ENCODE measurements at regions not wholly inside any gene's neighbourhood (a gene's known extent, or its start where the extent isn't known, plus 50 kb on each side); places are given as distances from the start of the nearest gene placed in this dataset.

DNA sequence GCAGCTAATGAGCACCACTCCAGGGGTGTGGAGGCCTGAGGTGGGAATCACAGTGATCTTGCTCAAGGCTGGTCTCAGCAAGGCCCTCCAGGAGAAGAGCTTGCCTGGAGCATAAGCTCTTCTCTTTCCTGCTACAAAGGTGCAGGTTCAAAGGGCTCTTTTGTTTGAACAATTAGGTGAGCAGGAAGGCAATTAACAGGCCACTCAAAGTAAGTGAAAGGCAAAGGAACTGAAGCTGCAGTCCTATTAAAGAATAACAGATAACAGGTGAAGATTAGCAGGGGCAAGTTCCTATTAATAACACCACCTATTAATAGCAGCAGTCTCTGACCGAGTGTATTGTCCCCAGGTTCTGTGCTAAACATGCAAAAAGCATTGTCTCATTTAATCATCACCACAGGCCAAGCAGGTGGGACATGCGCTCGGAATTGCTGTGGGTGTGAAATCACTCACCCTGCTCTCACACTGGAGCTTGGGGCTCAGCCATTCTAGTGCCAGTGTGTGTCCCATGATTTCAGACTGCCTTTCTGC lies 113.8 kb downstream of the RHOU start:
- CTCF ChIA-PET = no interaction called here
- POLR2A ChIA-PET = no interaction called here
- Mint-ChIP-seq H3K27ac (no peak overlapping the region), H3K4me1 (peaks cover 14% of the 10 kb centered on the region), H3K36me3 (ENCODE audit: low read depth) (no peaks in the 10 kb centered on the region), H3K27me3 (peaks cover 4% of the 10 kb centered on the region), H3K4me3 (no peak overlapping the region), H3K9me3 (no peaks in the 10 kb centered on the region)
- ATAC-seq (ENCODE audit: low read depth) = no peak
- TF ChIP-seq, protein P1, sequence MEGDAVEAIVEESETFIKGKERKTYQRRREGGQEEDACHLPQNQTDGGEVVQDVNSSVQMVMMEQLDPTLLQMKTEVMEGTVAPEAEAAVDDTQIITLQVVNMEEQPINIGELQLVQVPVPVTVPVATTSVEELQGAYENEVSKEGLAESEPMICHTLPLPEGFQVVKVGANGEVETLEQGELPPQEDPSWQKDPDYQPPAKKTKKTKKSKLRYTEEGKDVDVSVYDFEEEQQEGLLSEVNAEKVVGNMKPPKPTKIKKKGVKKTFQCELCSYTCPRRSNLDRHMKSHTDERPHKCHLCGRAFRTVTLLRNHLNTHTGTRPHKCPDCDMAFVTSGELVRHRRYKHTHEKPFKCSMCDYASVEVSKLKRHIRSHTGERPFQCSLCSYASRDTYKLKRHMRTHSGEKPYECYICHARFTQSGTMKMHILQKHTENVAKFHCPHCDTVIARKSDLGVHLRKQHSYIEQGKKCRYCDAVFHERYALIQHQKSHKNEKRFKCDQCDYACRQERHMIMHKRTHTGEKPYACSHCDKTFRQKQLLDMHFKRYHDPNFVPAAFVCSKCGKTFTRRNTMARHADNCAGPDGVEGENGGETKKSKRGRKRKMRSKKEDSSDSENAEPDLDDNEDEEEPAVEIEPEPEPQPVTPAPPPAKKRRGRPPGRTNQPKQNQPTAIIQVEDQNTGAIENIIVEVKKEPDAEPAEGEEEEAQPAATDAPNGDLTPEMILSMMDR (IDR thresholded peaks at IDR 0.05) = no peak
- intact Hi-C loops (cut with micrococcal nuclease) = no loop called here
- no peak for DNase-seq

DNA sequence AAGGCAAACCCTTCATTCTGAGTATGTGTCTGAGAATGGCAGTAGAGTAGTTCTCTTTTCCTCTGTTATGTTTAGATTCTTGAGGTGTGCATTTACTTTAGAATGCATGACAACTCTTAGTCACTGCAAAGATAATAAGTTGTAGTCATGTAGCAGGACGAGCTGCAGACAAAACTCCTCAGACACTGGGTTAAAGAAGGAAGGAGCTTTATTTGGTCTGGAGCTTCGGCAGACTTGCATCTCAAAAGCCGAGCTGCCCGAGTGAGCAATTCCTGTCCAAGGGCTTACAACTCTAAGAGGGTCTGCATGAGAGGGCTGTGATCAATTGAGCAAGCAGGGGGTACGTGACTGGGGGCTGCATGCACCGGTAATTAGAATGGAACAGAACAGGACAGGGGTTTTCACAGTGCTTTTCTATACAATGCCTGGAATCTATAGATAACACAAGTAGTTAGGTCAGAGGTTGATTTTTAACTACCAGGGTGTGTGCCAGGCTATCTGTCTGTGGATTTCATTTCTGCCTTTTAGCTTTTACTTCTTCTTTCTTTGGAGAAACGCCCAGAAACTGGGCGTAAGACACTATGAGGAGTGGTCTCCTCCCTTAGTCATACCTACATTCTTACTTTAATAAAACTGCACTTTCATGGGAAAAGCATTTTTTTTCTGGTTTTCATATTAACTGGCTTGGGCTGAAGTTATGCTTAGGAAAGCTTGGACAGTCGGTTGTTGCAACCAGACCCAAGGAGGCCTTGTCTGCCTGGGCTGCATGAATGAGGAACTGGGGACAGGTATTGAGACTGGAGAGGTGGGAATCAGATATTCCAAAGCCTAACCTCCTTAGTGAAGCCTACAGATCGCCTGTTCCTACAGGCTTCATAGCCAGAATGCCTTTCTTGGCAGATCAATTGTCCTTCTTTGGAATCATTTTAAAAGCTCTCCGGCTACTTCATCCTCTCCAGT lies 115.1 kb downstream of the RHOU start:
- intact Hi-C loops (cut with micrococcal nuclease) = no loop called here
- CTCF ChIA-PET = no interaction called here
- Mint-ChIP-seq H3K4me1 (peaks cover 14% of the 10 kb centered on the region), H3K9me3 (peaks cover 2% of the 10 kb centered on the region), H3K36me3 (ENCODE audit: low read depth) (no peaks in the 10 kb centered on the region), H3K27ac (no peak overlapping the region), H3K4me3 (peak overlapping the region; percentile 29), H3K27me3 (peaks cover 4% of the 10 kb centered on the region)
- POLR2A ChIA-PET = no interaction called here
- TF ChIP-seq, protein P1 (IDR thresholded peaks at IDR 0.05) = no peak
- ATAC-seq (ENCODE audit: low read depth) (peak; percentile 25), DNase-seq (no peak)

DNA sequence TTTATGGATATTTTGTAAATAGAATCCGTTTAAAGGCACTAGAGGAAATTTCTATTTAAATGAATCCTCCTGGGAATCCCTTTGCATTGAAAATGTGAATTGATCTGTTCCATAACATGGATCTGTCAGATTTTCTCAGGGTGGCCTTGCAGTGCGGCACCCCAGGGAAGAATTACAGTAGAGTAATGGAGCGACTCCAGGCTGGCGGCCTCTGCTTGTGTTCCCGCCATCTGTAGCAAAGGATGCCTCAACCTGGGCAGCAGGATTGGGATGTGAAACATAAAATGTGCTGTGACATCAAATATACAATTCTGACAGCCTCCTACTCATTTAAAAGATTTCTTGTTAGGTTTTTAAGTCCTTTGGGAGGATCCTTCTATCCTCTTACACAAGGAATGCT lies 115.9 kb downstream of the RHOU start:
- intact Hi-C loops (cut with micrococcal nuclease) = no loop called here
- TF ChIP-seq, protein P1 (IDR thresholded peaks at IDR 0.05) = no peak
- Mint-ChIP-seq H3K27me3 (peaks cover 4% of the 10 kb centered on the region), H3K4me3 (no peak overlapping the region), H3K9me3 (peaks cover 4% of the 10 kb centered on the region), H3K27ac (no peak overlapping the region), H3K36me3 (ENCODE audit: low read depth) (no peaks in the 10 kb centered on the region), H3K4me1 (peaks cover 14% of the 10 kb centered on the region)
- POLR2A ChIA-PET = no interaction called here
- DNase-seq (no peak), ATAC-seq (ENCODE audit: low read depth) (no peak)
- CTCF ChIA-PET = no interaction called here

DNA sequence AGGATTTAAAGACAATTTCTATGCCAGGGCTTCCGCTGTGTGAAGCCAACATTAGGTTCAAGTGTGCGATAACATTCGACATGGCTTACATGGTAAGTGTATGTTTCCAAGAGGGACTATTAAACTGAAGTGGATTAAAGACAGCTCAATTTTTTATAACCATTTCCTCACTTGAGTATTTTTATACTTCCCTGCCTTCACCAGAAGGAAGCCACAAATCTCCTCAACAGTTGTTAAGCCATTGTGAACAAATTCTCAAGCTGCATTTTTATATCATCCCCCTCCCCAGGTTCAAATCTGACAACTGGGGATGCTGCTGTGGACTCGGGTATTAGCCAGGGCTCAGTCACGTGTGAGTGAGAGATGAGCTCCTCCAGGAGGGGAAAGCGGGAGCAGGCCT lies 116.3 kb downstream of the RHOU start:
- DNase-seq (no peak), ATAC-seq (ENCODE audit: low read depth) (no peak)
- intact Hi-C loops (cut with micrococcal nuclease) = no loop called here
- no peaks in the 10 kb centered on the region for H3K36me3 Mint-ChIP-seq (ENCODE audit: low read depth)
- peaks cover 5% of the 10 kb centered on the region for H3K9me3 Mint-ChIP-seq
- no peak overlapping the region for H3K27ac Mint-ChIP-seq
- peaks cover 14% of the 10 kb centered on the region for H3K4me1 Mint-ChIP-seq
- TF ChIP-seq, protein P1 (IDR thresholded peaks at IDR 0.05) = no peak
- peaks cover 4% of the 10 kb centered on the region for H3K27me3 Mint-ChIP-seq
- ChIA-PET CTCF (no interaction called here), POLR2A (no interaction called here)
- H3K4me3 Mint-ChIP-seq = no peak overlapping the region

DNA sequence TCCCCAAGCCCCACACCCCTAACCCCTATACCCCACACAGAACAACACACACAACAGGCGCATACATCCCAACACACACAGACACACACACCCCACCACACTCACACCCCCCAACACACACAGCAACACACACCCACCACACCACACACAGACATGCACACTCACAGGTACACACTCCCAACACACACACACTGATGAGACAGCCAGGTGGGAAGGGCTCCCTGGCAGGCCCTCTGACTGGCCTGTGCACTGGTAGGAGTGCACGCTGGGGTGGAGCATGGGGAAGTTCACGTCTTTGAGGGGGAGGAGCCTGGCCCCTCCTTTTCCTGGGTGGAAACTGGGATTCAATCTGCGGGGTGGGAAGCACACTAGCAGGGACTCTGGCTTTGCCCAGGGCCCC lies 116.7 kb downstream of the RHOU start:
- Mint-ChIP-seq H3K27ac (no peak overlapping the region), H3K36me3 (ENCODE audit: low read depth) (no peaks in the 10 kb centered on the region), H3K4me1 (peaks cover 14% of the 10 kb centered on the region), H3K9me3 (peaks cover 5% of the 10 kb centered on the region), H3K27me3 (peaks cover 4% of the 10 kb centered on the region), H3K4me3 (no peak overlapping the region)
- no peak for DNase-seq
- intact Hi-C loops (cut with micrococcal nuclease) = no loop called here
- ATAC-seq (ENCODE audit: low read depth) = no peak
- TF ChIP-seq, protein P1 (IDR thresholded peaks at IDR 0.05) = no peak
- POLR2A ChIA-PET = interaction anchor here (0.6 kb wide), 1 partner anchor 51 kb away, joined by 3 read pairs; no protein-coding TSS in a partner anchor
- CTCF ChIA-PET = no interaction called here

Data from activated B cell treated with CpG ODN at 0.5 μM for 24 hours (primary cell).